Peyer's patch (tissue), 4 donors: ENCODE measurements at regions not wholly inside any gene's neighbourhood (a gene's known extent, or its start where the extent isn't known, plus 50 kb on each side); places are given as distances from the start of the nearest gene placed in this dataset.

Experiments used
- DNase-seq, 3 donors: peaks; one replicate each; pipeline ENCODE4 v3.0.0-alpha.2; 2017 to 2019
- H3K27ac ChIP-seq, 4 donors: fragments of 200-600 bp; sonication (generic); one replicate each; pipeline ENCODE4 v1.5.1; 2016 to 2019
- H3K27me3 ChIP-seq, 2 donors: fragments of 200-600 bp; sonication (generic); one replicate each; pipeline ENCODE4 v1.5.1; 2019
- H3K36me3 ChIP-seq, 3 donors: fragments of 200-600 bp; sonication (generic); one replicate each; pipeline ENCODE4 v1.5.1; 2016 to 2019
- H3K4me1 ChIP-seq, 4 donors: fragments of 200-600 bp; sonication (generic); one replicate each; pipeline ENCODE4 v1.5.1; 2016 to 2019
- H3K4me3 ChIP-seq, 4 donors: fragments of 200-600 bp; sonication (generic); 1 replicate in 3 of 4; 2 replicates in 1 of 4; pipeline ENCODE4 v1.5.1; 2016 to 2019; ENCODE audit warnings: mild to moderate bottlenecking in 1 of 4
- H3K9me3 ChIP-seq, 4 donors: fragments of 200-600 bp; sonication (generic); one replicate each; pipeline ENCODE4 v1.5.1; 2016 to 2019; ENCODE audit warnings: mild to moderate bottlenecking in 1 of 4
- CTCF ChIP-seq, 6 experiments: fragments of 450-650 bp in 4 of 6; fragments of 200-600 bp in 2 of 6; sonication (generic) in 1 of 6; IDR thresholded peaks; one replicate each; pipeline ENCODE4 v1.5.1; 2017 to 2019; ENCODE audit warnings: antibody characterized with exemption in 6 of 6, mild to moderate bottlenecking in 3 of 6, moderate library complexity in 1 of 6
- POLR2A ChIP-seq, 2 donors: fragments of 450-650 bp; IDR thresholded peaks; one replicate each; pipeline ENCODE4 v1.5.1; 2017; ENCODE audit warnings: antibody characterized with exemption in 2 of 2, mild to moderate bottlenecking in 2 of 2, moderate library complexity in 2 of 2

- no peak for DNase-seq
- H3K27ac ChIP-seq, result no peak overlapping the region
- no peaks in the 10 kb centered on the region for H3K36me3 ChIP-seq
- TF ChIP-seq POLR2A (IDR thresholded peaks at IDR 0.05) (no peak), CTCF (IDR thresholded peaks at IDR 0.05) (no peak)
- no peaks in the 10 kb centered on the region for H3K4me1 ChIP-seq
- H3K9me3 ChIP-seq, result no peaks in the 10 kb centered on the region
- H3K4me3 ChIP-seq, result no peak overlapping the region
- no peaks in the 10 kb centered on the region for H3K27me3 ChIP-seq
Measured at GRCh38 chr4:137452799-137453198, 79.5 kb downstream of the PCDH18 start.

GRCh38 chr4:137451172-137451825 is 81.0 kb downstream of the PCDH18 start:
- Histone ChIP-seq H3K27me3 (no peaks in the 10 kb centered on the region), H3K4me1 (no peaks in the 10 kb centered on the region), H3K36me3 (no peaks in the 10 kb centered on the region), H3K4me3 (no peak overlapping the region), H3K9me3 (no peaks in the 10 kb centered on the region), H3K27ac (no peak overlapping the region)
- DNase-seq, result no peak
- TF ChIP-seq POLR2A (IDR thresholded peaks at IDR 0.05), result no peak

GRCh38 chr4:137448402-137448801 is 83.9 kb downstream of the PCDH18 start:
- H3K36me3 ChIP-seq, result no peaks in the 10 kb centered on the region
- H3K4me1 ChIP-seq, result no peaks in the 10 kb centered on the region
- H3K4me3 ChIP-seq, result no peak overlapping the region
- no peaks in the 10 kb centered on the region for H3K27me3 ChIP-seq
- no peak overlapping the region for H3K27ac ChIP-seq
- H3K9me3 ChIP-seq, result no peaks in the 10 kb centered on the region
- DNase-seq, result no peak
- no peak for TF ChIP-seq POLR2A (IDR thresholded peaks at IDR 0.05)
- TF ChIP-seq CTCF (IDR thresholded peaks at IDR 0.05), result no peak

- TF ChIP-seq POLR2A (IDR thresholded peaks at IDR 0.05) (no peak), CTCF (IDR thresholded peaks at IDR 0.05) (no peak)
- DNase-seq, result no peak
- Histone ChIP-seq H3K4me3 (no peak overlapping the region), H3K27ac (no peak overlapping the region), H3K4me1 (no peaks in the 10 kb centered on the region), H3K27me3 (no peaks in the 10 kb centered on the region), H3K9me3 (no peaks in the 10 kb centered on the region), H3K36me3 (no peaks in the 10 kb centered on the region)
Measured at GRCh38 chr4:137446071-137446470, 86.2 kb downstream of the PCDH18 start.

GRCh38 chr4:137443031-137443800 is 89.1 kb downstream of the PCDH18 start:
- no peaks in the 10 kb centered on the region for H3K27me3 ChIP-seq
- no peak overlapping the region for H3K27ac ChIP-seq
- no peaks in the 10 kb centered on the region for H3K36me3 ChIP-seq
- no peak overlapping the region for H3K4me3 ChIP-seq
- no peaks in the 10 kb centered on the region for H3K9me3 ChIP-seq
- no peak for DNase-seq
- TF ChIP-seq CTCF (IDR thresholded peaks at IDR 0.05) (no peak), POLR2A (IDR thresholded peaks at IDR 0.05) (no peak)
- no peaks in the 10 kb centered on the region for H3K4me1 ChIP-seq
